ENCODE measurements at regions not wholly inside any gene's neighbourhood (a gene's known extent, or its start where the extent isn't known, plus 50 kb on each side); places are given as distances from the start of the nearest gene placed in this dataset.

GRCh38 chr2:142782942-142783443, 94.5 kb upstream of the KYNU start:
- Histone ChIP-seq H3K36me3 (ENCODE audit: control insufficient read depth in 2 of 4, insufficient read depth in 4 of 4, low read length in 3 of 4) (no peaks in the 10 kb centered on the region), H3K9ac (replicated peaks in 1 of 4; ENCODE audit: extremely low read depth in 1 of 4, low read depth in 3 of 4, low read length in 3 of 4) (no peak overlapping the region), H3K4me1 (replicated peaks in 1 of 4; ENCODE audit: control insufficient read depth in 3 of 4, insufficient read depth in 4 of 4, low read length in 3 of 4) (no peaks in the 10 kb centered on the region), H2BK15ac (ENCODE audit: low read length) (no peak overlapping the region), H3K14ac (ENCODE audit: insufficient read length) (no peak overlapping the region), H2AK5ac (ENCODE audit: low read depth, low read length) (no peak overlapping the region), H3K56ac (replicated peaks; ENCODE audit: insufficient read length, low read depth, low read length) (no peak overlapping the region), H3K9me3 (ENCODE audit: insufficient read depth in 2 of 2, low read depth in 1 of 2, low read length in 1 of 2) (no peaks in the 10 kb centered on the region), H3K23ac (ENCODE audit: insufficient read length) (no peak overlapping the region), H3K27me3 (replicated peaks in 1 of 4; ENCODE audit: control insufficient read depth in 3 of 4, extremely low read depth in 1 of 4, insufficient read depth in 3 of 4, low read length in 3 of 4) (peaks cover 0 to 1% (median 0%) of the 10 kb centered on the region in 4 experiments; a peak in 1 of 7 replicates), H3K79me1 (ENCODE audit: low read depth, low read length) (no peaks in the 10 kb centered on the region), H2BK20ac (ENCODE audit: low read length) (no peak overlapping the region), H3K4ac (replicated peaks; ENCODE audit: insufficient read length, low read depth, low read length) (no peak overlapping the region), H2AFZ (ENCODE audit: low read length) (no peak overlapping the region), H4K20me1 (replicated peaks in 1 of 2; ENCODE audit: control insufficient read depth in 1 of 2, insufficient read depth in 2 of 2, low read length in 2 of 2) (no peaks in the 10 kb centered on the region), H3K27ac (ENCODE audit: low read depth, low read length) (no peak overlapping the region), H3K18ac (ENCODE audit: extremely low read depth, low read length) (no peak overlapping the region), H4K91ac (replicated peaks; ENCODE audit: insufficient read length, low read length) (no peak overlapping the region), H4K8ac (ENCODE audit: extremely low read depth, insufficient read depth, low read length) (no peak overlapping the region), H3K79me2 (ENCODE audit: control insufficient read depth in 1 of 2, insufficient read depth in 2 of 2, low read length in 2 of 2) (no peaks in the 10 kb centered on the region), H4K5ac (ENCODE audit: insufficient read length, low read depth, low read length) (no peak overlapping the region), H2BK12ac (ENCODE audit: low read depth, low read length) (no peak overlapping the region), H2BK5ac (ENCODE audit: low read depth, low read length) (no peak overlapping the region), H2BK120ac (replicated peaks; ENCODE audit: low read depth, low read length) (no peak overlapping the region), H3K4me2 (ENCODE audit: insufficient read depth in 1 of 2, low read depth in 2 of 2, low read length in 2 of 2) (no peak overlapping the region), H3K23me2 (ENCODE audit: low read depth, low read length) (no peaks in the 10 kb centered on the region), H3K4me3 (ENCODE audit: extremely low read depth in 1 of 4, insufficient read depth in 2 of 4, low read depth in 3 of 4, low read length in 4 of 4) (no peak overlapping the region)
- ChIA-PET CTCF (ENCODE audit: partially characterized antibody) (no interaction called here), POLR2A (ENCODE audit: partially characterized antibody) (no interaction called here)
- DNase-seq (ENCODE audit: low read depth in 1 of 2, low spot score in 2 of 2) (no peak), FAIRE-seq (no peak)
- WGBS, 2 experiments (ENCODE audit: extremely low coverage in 1 of 2, insufficient coverage in 1 of 2, insufficient read length in 1 of 2, insufficient replicate concordance in 2 of 2, low coverage in 1 of 2, low lambda C conversion rate in 2 of 2, missing lambda C conversion rate in 1 of 2): 86% methylated on average over 4 of the region's 4 CpGs; no CpG with 5 or more reads in 1 of the 2 experiments
- TF ChIP-seq CBX5 (IDR thresholded peaks at IDR 0.05; ENCODE audit: low read depth, low read length): no peak
- TF ChIP-seq RAD21 (IDR thresholded peaks at IDR 0.05 in 1 of 2, conservative IDR thresholded peaks at IDR 0.05 in 1 of 2; ENCODE audit: low read depth in 2 of 2, low read length in 2 of 2): no peak
- no peak for TF ChIP-seq NANOG (IDR thresholded peaks at IDR 0.05; ENCODE audit: insufficient read depth, low read depth, low read length, poor library complexity, severe bottlenecking)
- TF ChIP-seq POLR2AphosphoS5 (IDR thresholded peaks at IDR 0.05; ENCODE audit: low read depth, low read length): no peak
- TF ChIP-seq KDM4A (IDR thresholded peaks at IDR 0.05; ENCODE audit: low read depth, low read length, severe bottlenecking): no peak
- TF ChIP-seq NRF1 (IDR thresholded peaks at IDR 0.05; ENCODE audit: low read depth, low read length): no peak
- TF ChIP-seq EZH2 (IDR thresholded peaks at IDR 0.05; ENCODE audit: low read depth, low read length, severe bottlenecking): no peak
- no peak for TF ChIP-seq CTBP2 (IDR thresholded peaks at IDR 0.05; ENCODE audit: borderline replicate concordance, insufficient read depth, insufficient read length, low read length)
- TF ChIP-seq ASH2L (IDR thresholded peaks at IDR 0.05; ENCODE audit: low read length): no peak
- TF ChIP-seq RBBP5 (IDR thresholded peaks at IDR 0.05; ENCODE audit: borderline replicate concordance, low read depth, low read length): no peak
- TF ChIP-seq, protein P1, sequence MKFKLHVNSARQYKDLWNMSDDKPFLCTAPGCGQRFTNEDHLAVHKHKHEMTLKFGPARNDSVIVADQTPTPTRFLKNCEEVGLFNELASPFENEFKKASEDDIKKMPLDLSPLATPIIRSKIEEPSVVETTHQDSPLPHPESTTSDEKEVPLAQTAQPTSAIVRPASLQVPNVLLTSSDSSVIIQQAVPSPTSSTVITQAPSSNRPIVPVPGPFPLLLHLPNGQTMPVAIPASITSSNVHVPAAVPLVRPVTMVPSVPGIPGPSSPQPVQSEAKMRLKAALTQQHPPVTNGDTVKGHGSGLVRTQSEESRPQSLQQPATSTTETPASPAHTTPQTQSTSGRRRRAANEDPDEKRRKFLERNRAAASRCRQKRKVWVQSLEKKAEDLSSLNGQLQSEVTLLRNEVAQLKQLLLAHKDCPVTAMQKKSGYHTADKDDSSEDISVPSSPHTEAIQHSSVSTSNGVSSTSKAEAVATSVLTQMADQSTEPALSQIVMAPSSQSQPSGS (IDR thresholded peaks at IDR 0.05; ENCODE audit: low read length): no peak
- TF ChIP-seq SUZ12 (IDR thresholded peaks at IDR 0.05; ENCODE audit: low read length): no peak

All from H1 (cell line).